Activated CD4-positive, alpha-beta T cell treated with anti-CD3 and anti-CD28 coated beads, Interleukin-2, amount 10 ng/mL, durations not matched to agents 24 days and 14 days (primary cell): ENCODE measurements at regions not wholly inside any gene's neighbourhood (a gene's known extent, or its start where the extent isn't known, plus 50 kb on each side); places are given as distances from the start of the nearest gene placed in this dataset.

Source experiments
- DNase-seq: peaks from one replicate; pipeline ENCODE4 v3.0.0; 2022
- H3K27ac Mint-ChIP-seq: one replicate; pipeline ENCODE4 v1.8.0; 2022; ENCODE audit warnings: mild to moderate bottlenecking, mixed read lengths
- H3K27me3 Mint-ChIP-seq: one replicate; pipeline ENCODE4 v1.8.0; 2022; ENCODE audit warnings: mixed read lengths
- H3K36me3 Mint-ChIP-seq: one replicate; pipeline ENCODE4 v1.8.0; 2022; ENCODE audit warnings: low read depth, mild to moderate bottlenecking, mixed read lengths
- H3K4me1 Mint-ChIP-seq: one replicate; pipeline ENCODE4 v1.8.0; 2021; ENCODE audit warnings: mixed read lengths
- H3K4me3 Mint-ChIP-seq: one replicate; pipeline ENCODE4 v1.8.0; 2022; ENCODE audit warnings: mild to moderate bottlenecking, moderate library complexity, mixed read lengths
- H3K9me3 Mint-ChIP-seq: one replicate; pipeline ENCODE4 v1.8.0; 2021; ENCODE audit warnings: mixed read lengths
- intact Hi-C: fragments of 100-400 bp; cut with micrococcal nuclease; formaldehyde crosslinking; loops from one replicate; pipeline ENCODE4 v1.15.1; 2023

GRCh38 chr13:97520061-97520460 lies 86.1 kb downstream of the RAP2A start:
- H3K27me3 Mint-ChIP-seq = no peaks in the 10 kb centered on the region
- intact Hi-C loops = no loop called here
- H3K4me3 Mint-ChIP-seq = no peak overlapping the region
- no peak overlapping the region for H3K27ac Mint-ChIP-seq
- peaks cover 9% of the 10 kb centered on the region for H3K9me3 Mint-ChIP-seq
- no peaks in the 10 kb centered on the region for H3K36me3 Mint-ChIP-seq
- no peak for DNase-seq
- no peaks in the 10 kb centered on the region for H3K4me1 Mint-ChIP-seq

- no peaks in the 10 kb centered on the region for H3K4me1 Mint-ChIP-seq
- no peaks in the 10 kb centered on the region for H3K27me3 Mint-ChIP-seq
- peaks cover 9% of the 10 kb centered on the region for H3K9me3 Mint-ChIP-seq
- no peak overlapping the region for H3K27ac Mint-ChIP-seq
- no peak for DNase-seq
- H3K36me3 Mint-ChIP-seq = no peaks in the 10 kb centered on the region
- H3K4me3 Mint-ChIP-seq = no peak overlapping the region
- intact Hi-C loops = no loop called here
These were observed 86.9 kb downstream of the RAP2A start for GRCh38 chr13:97520866-97521265.

- intact Hi-C loops = no loop called here
- H3K27me3 Mint-ChIP-seq = no peaks in the 10 kb centered on the region
- H3K4me3 Mint-ChIP-seq = no peak overlapping the region
- no peaks in the 10 kb centered on the region for H3K36me3 Mint-ChIP-seq
- no peak for DNase-seq
- peaks cover 9% of the 10 kb centered on the region for H3K9me3 Mint-ChIP-seq
- H3K4me1 Mint-ChIP-seq = no peaks in the 10 kb centered on the region
- no peak overlapping the region for H3K27ac Mint-ChIP-seq
These were observed 87.8 kb downstream of the RAP2A start for GRCh38 chr13:97521726-97522125.

GRCh38 chr13:97522243-97522642 lies 88.3 kb downstream of the RAP2A start:
- H3K27ac Mint-ChIP-seq = no peak overlapping the region
- peaks cover 9% of the 10 kb centered on the region for H3K9me3 Mint-ChIP-seq
- no peak overlapping the region for H3K4me3 Mint-ChIP-seq
- H3K4me1 Mint-ChIP-seq = no peaks in the 10 kb centered on the region
- no peaks in the 10 kb centered on the region for H3K27me3 Mint-ChIP-seq
- H3K36me3 Mint-ChIP-seq = no peaks in the 10 kb centered on the region
- no peak for DNase-seq
- intact Hi-C loops = no loop called here

- H3K36me3 Mint-ChIP-seq = no peaks in the 10 kb centered on the region
- H3K27me3 Mint-ChIP-seq = no peaks in the 10 kb centered on the region
- intact Hi-C loops = no loop called here
- no peak for DNase-seq
- H3K27ac Mint-ChIP-seq = no peak overlapping the region
- H3K4me1 Mint-ChIP-seq = no peaks in the 10 kb centered on the region
- H3K9me3 Mint-ChIP-seq = peaks cover 6% of the 10 kb centered on the region
- no peak overlapping the region for H3K4me3 Mint-ChIP-seq
These were observed 92.6 kb downstream of the RAP2A start for GRCh38 chr13:97526556-97526955.

- Mint-ChIP-seq H3K4me1 (no peaks in the 10 kb centered on the region), H3K4me3 (no peak overlapping the region), H3K27me3 (no peaks in the 10 kb centered on the region), H3K27ac (no peak overlapping the region), H3K9me3 (peaks cover 6% of the 10 kb centered on the region), H3K36me3 (no peaks in the 10 kb centered on the region)
- intact Hi-C loops = no loop called here
- no peak for DNase-seq
These were observed 94.5 kb downstream of the RAP2A start for GRCh38 chr13:97528518-97528917.

- no peaks in the 10 kb centered on the region for H3K4me1 Mint-ChIP-seq
- H3K27me3 Mint-ChIP-seq = no peaks in the 10 kb centered on the region
- H3K27ac Mint-ChIP-seq = no peak overlapping the region
- intact Hi-C loops = no loop called here
- no peak overlapping the region for H3K4me3 Mint-ChIP-seq
- H3K9me3 Mint-ChIP-seq = no peaks in the 10 kb centered on the region
- H3K36me3 Mint-ChIP-seq = no peaks in the 10 kb centered on the region
- DNase-seq = no peak
These were observed 100.6 kb downstream of the RAP2A start for GRCh38 chr13:97534540-97534939.

GRCh38 chr13:97535614-97536013 lies 101.6 kb downstream of the RAP2A start:
- no peaks in the 10 kb centered on the region for H3K4me1 Mint-ChIP-seq
- H3K27ac Mint-ChIP-seq = no peak overlapping the region
- no peaks in the 10 kb centered on the region for H3K36me3 Mint-ChIP-seq
- no peak overlapping the region for H3K4me3 Mint-ChIP-seq
- intact Hi-C loops = no loop called here
- H3K9me3 Mint-ChIP-seq = no peaks in the 10 kb centered on the region
- no peaks in the 10 kb centered on the region for H3K27me3 Mint-ChIP-seq
- no peak for DNase-seq

GRCh38 chr13:97537110-97537509 lies 103.1 kb downstream of the RAP2A start:
- H3K27ac Mint-ChIP-seq = no peak overlapping the region
- intact Hi-C loops = no loop called here

GRCh38 chr13:97538203-97538602 lies 104.2 kb downstream of the RAP2A start:
- H3K9me3 Mint-ChIP-seq = no peaks in the 10 kb centered on the region
- no peaks in the 10 kb centered on the region for H3K4me1 Mint-ChIP-seq
- intact Hi-C loops = no loop called here
- peaks cover 2% of the 10 kb centered on the region for H3K27me3 Mint-ChIP-seq
- no peak for DNase-seq
- no peak overlapping the region for H3K4me3 Mint-ChIP-seq
- H3K36me3 Mint-ChIP-seq = no peaks in the 10 kb centered on the region
- no peak overlapping the region for H3K27ac Mint-ChIP-seq

More at GRCh38 chr13:97537110-97537509, 103.1 kb downstream of the RAP2A start:
- Mint-ChIP-seq H3K4me1 (no peaks in the 10 kb centered on the region), H3K36me3 (no peaks in the 10 kb centered on the region), H3K27me3 (no peaks in the 10 kb centered on the region), H3K4me3 (no peak overlapping the region), H3K9me3 (no peaks in the 10 kb centered on the region)
- DNase-seq = no peak

GRCh38 chr13:97539651-97540610 lies 106.0 kb downstream of the RAP2A start:
- intact Hi-C loops = no loop called here
- Mint-ChIP-seq H3K27me3 (peaks cover 2% of the 10 kb centered on the region), H3K4me1 (no peaks in the 10 kb centered on the region), H3K36me3 (no peaks in the 10 kb centered on the region), H3K4me3 (no peak overlapping the region), H3K27ac (no peak overlapping the region), H3K9me3 (no peaks in the 10 kb centered on the region)
- DNase-seq = no peak

- Mint-ChIP-seq H3K9me3 (no peaks in the 10 kb centered on the region), H3K36me3 (no peaks in the 10 kb centered on the region), H3K27ac (no peak overlapping the region), H3K4me1 (no peaks in the 10 kb centered on the region), H3K4me3 (no peak overlapping the region), H3K27me3 (peaks cover 2% of the 10 kb centered on the region)
- no peak for DNase-seq
- intact Hi-C loops = no loop called here
These were observed 106.7 kb downstream of the RAP2A start for GRCh38 chr13:97540696-97541095.

- no peak for DNase-seq
- Mint-ChIP-seq H3K9me3 (no peaks in the 10 kb centered on the region), H3K36me3 (no peaks in the 10 kb centered on the region), H3K4me1 (no peaks in the 10 kb centered on the region), H3K27me3 (peaks cover 2% of the 10 kb centered on the region), H3K27ac (no peak overlapping the region), H3K4me3 (no peak overlapping the region)
- intact Hi-C loops = no loop called here
These were observed 108.2 kb downstream of the RAP2A start for GRCh38 chr13:97542102-97542685.

GRCh38 chr13:97544031-97544765 lies 110.2 kb downstream of the RAP2A start:
- H3K36me3 Mint-ChIP-seq = no peaks in the 10 kb centered on the region
- no peak overlapping the region for H3K4me3 Mint-ChIP-seq
- DNase-seq = no peak
- no peaks in the 10 kb centered on the region for H3K9me3 Mint-ChIP-seq
- peaks cover 2% of the 10 kb centered on the region for H3K27me3 Mint-ChIP-seq
- no peak overlapping the region for H3K27ac Mint-ChIP-seq
- no peaks in the 10 kb centered on the region for H3K4me1 Mint-ChIP-seq
- intact Hi-C loops = no loop called here
